Natural killer cell (primary cell): ENCODE measurements at regions not wholly inside any gene's neighbourhood (a gene's known extent, or its start where the extent isn't known, plus 50 kb on each side); places are given as distances from the start of the nearest gene placed in this dataset.

Experiments used
- ATAC-seq, 3 donors: fragments of 150-1000 bp in 2 of 3; fragments of 200-7000 bp in 1 of 3; cut with Tn5 transposase; 1 replicate in 1 of 3; 2 replicates in 2 of 3; pipeline ENCODE4 v1.10.0; 2021; ENCODE audit warnings: mild to moderate bottlenecking in 2 of 3, moderate library complexity in 2 of 3
- DNase-seq, 2 donors: peaks; one replicate each; pipeline versions ENCODE4 v3.0.0 to v3.0.0-alpha.2; 2013 to 2021; ENCODE audit warnings: mixed read lengths in 1 of 2
- H3K27ac ChIP-seq: one replicate; pipeline ENCODE4 v1.5.1; 2013; ENCODE audit warnings: mild to moderate bottlenecking, low read length
- H3K27me3 ChIP-seq: one replicate; pipeline ENCODE4 v1.6.1; 2013; ENCODE audit warnings: low read length; ENCODE audit not compliant: control insufficient read depth, insufficient read depth
- H3K36me3 ChIP-seq: one replicate; pipeline ENCODE4 v1.6.1; 2013; ENCODE audit warnings: low read length; ENCODE audit not compliant: control insufficient read depth, insufficient read depth
- H3K4me1 ChIP-seq: one replicate; pipeline ENCODE4 v1.6.1; 2013; ENCODE audit warnings: low read length; ENCODE audit not compliant: control insufficient read depth, insufficient read depth
- H3K4me3 ChIP-seq: one replicate; pipeline ENCODE4 v1.5.1; 2013; ENCODE audit warnings: low read length
- H3K9me3 ChIP-seq: one replicate; pipeline ENCODE4 v1.6.1; 2013; ENCODE audit warnings: low read length; ENCODE audit not compliant: control insufficient read depth, insufficient read depth
- H3K27ac Mint-ChIP-seq, 2 donors: one replicate each; pipeline ENCODE4 v1.8.0; 2022; ENCODE audit warnings: mild to moderate bottlenecking in 2 of 2, mixed read lengths in 2 of 2, moderate library complexity in 1 of 2
- H3K27me3 Mint-ChIP-seq, 2 donors: one replicate each; pipeline ENCODE4 v1.8.0; 2022; ENCODE audit warnings: low read depth in 2 of 2, mixed read lengths in 2 of 2
- H3K36me3 Mint-ChIP-seq: one replicate; pipeline ENCODE4 v1.8.0; 2022; ENCODE audit warnings: mixed read lengths
- H3K4me1 Mint-ChIP-seq, 2 donors: one replicate each; pipeline ENCODE4 v1.8.0; 2022; ENCODE audit warnings: mixed read lengths in 2 of 2
- H3K4me3 Mint-ChIP-seq: one replicate; pipeline ENCODE4 v1.8.0; 2022; ENCODE audit warnings: mild to moderate bottlenecking, moderate library complexity, mixed read lengths
- H3K9me3 Mint-ChIP-seq, 2 donors: one replicate each; pipeline ENCODE4 v1.8.0; 2022; ENCODE audit warnings: mixed read lengths in 2 of 2
- WGBS: methylation state at CpG from one replicate; pipeline ENCODE4 v1.1.7; 2013; ENCODE audit warnings: missing lambda C conversion rate; ENCODE audit not compliant: insufficient coverage; 5-methylcytosine and 5-hydroxymethylcytosine counted together
- intact Hi-C: fragments of 100-400 bp; cut with micrococcal nuclease; formaldehyde crosslinking; loops from one replicate; pipeline ENCODE4 v1.14.2; 2022
- TF ChIP-seq, protein P1 (sequence below): fragments of 200-600 bp; IDR thresholded peaks from one replicate; pipeline ENCODE4 v1.8.0; 2022; ENCODE audit warnings: antibody characterized with exemption

DNA sequence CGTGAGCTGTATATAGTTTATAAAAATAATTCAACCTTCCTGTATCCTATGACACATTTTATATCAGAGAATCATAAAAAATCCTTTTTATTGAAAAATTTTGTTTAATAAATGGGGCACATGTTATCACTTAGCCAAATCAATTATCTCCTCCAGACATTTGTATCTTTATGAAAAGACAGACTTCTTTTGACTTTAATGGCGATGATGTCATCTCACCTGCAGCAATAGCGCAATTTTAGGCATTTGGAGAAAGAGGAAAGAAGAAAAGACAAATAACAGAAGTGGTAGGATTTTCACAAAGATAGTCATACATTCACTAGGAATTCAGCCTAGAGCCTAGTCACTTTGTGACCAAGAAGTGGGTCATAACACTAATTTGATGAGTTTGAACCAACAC, 444.5 kb downstream of the PREX1 start:
- Mint-ChIP-seq H3K9me3 (peaks cover 0 to 3% of the 10 kb centered on the region in 2 donors), H3K4me1 (peaks cover 0 to 7% of the 10 kb centered on the region in 2 donors), H3K27me3 (peaks cover 21 to 26% of the 10 kb centered on the region in 2 donors), H3K36me3 (no peaks in the 10 kb centered on the region), H3K4me3 (no peak overlapping the region), H3K27ac (no peak overlapping the region)
- ATAC-seq (no peak), DNase-seq (no peak)
- Histone ChIP-seq H3K9me3 (no peaks in the 10 kb centered on the region), H3K27me3 (no peaks in the 10 kb centered on the region), H3K36me3 (no peaks in the 10 kb centered on the region), H3K4me1 (no peaks in the 10 kb centered on the region), H3K4me3 (no peak overlapping the region), H3K27ac (no peak overlapping the region)
- TF ChIP-seq, protein P1, sequence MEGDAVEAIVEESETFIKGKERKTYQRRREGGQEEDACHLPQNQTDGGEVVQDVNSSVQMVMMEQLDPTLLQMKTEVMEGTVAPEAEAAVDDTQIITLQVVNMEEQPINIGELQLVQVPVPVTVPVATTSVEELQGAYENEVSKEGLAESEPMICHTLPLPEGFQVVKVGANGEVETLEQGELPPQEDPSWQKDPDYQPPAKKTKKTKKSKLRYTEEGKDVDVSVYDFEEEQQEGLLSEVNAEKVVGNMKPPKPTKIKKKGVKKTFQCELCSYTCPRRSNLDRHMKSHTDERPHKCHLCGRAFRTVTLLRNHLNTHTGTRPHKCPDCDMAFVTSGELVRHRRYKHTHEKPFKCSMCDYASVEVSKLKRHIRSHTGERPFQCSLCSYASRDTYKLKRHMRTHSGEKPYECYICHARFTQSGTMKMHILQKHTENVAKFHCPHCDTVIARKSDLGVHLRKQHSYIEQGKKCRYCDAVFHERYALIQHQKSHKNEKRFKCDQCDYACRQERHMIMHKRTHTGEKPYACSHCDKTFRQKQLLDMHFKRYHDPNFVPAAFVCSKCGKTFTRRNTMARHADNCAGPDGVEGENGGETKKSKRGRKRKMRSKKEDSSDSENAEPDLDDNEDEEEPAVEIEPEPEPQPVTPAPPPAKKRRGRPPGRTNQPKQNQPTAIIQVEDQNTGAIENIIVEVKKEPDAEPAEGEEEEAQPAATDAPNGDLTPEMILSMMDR, result no peak
- 94% methylated on average over 2 of the region's 3 CpGs for WGBS
- intact Hi-C loops, result no loop called here

DNA sequence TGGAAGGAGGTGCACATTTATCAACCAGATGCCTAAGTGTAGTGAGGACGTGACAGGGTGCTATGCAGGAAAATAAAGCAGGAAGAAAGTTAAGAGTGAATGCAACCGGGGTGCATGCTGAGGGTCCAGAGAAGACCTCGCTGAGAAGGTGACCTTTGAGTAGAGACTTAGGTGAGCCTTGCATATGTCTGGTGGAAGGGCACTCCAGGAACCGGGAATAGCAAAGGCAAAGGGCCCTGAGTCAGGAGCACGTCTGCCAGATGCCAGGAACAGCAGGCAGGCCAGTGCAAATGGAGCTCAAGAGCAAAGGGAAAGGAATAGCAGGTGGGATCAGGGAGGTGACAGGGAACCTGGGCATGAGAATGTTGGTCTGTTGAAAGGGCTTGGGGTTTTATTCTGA, 445.5 kb downstream of the PREX1 start:
- ATAC-seq, result no peak
- Histone ChIP-seq H3K27ac (no peak overlapping the region), H3K36me3 (no peaks in the 10 kb centered on the region), H3K27me3 (no peaks in the 10 kb centered on the region), H3K4me3 (no peak overlapping the region), H3K4me1 (no peaks in the 10 kb centered on the region), H3K9me3 (no peaks in the 10 kb centered on the region)
- Mint-ChIP-seq H3K27me3 (peaks cover 13 to 25% of the 10 kb centered on the region in 2 donors), H3K36me3 (no peaks in the 10 kb centered on the region), H3K27ac (no peak overlapping the region), H3K9me3 (peaks cover 0 to 3% of the 10 kb centered on the region in 2 donors), H3K4me1 (peaks cover 0 to 7% of the 10 kb centered on the region in 2 donors), H3K4me3 (no peak overlapping the region)
- DNase-seq, result no peak
- TF ChIP-seq, protein P1, result no peak
- 83% methylated on average over 5 of the region's 5 CpGs for WGBS
- intact Hi-C loops, result no loop called here

DNA sequence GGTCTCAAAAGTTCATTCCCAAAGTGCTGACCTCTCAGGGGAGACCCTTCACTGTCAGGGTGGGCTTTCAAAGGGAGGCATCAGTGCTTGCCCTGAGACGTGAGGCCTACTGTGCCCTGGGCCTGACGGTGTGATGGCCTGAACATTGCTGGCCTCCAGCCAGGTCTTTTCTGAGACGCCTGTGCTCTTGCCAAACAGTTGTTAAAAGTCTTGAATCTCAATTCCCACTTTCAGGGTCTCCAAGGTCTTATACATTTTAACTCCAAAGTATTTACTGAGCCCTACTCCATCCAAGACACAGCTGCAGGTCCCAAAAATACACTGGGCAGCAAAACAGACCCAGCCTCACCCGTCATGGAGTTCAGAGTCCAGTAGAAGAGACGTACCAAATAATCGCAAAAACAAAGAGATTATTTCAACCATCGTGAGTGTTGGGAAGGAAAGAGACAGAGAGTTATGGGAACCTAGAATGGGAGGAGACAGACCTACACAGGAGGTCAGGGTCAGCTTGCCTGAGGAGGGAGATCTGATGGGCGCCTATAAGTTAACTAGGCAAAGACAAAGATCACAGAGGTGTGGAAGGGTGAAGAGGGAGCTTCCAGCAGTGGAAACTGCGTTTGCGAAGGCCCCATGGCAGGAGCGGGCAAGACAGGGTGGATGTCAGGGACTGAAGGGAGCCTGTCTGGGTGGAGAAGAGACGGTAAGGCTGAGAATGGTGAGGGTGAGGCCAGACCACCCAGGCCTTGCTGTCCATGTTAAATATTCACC, 446.3 kb downstream of the PREX1 start:
- peaks cover 0 to 3% of the 10 kb centered on the region in 2 donors for H3K9me3 Mint-ChIP-seq
- no peaks in the 10 kb centered on the region for H3K36me3 ChIP-seq
- no peak for DNase-seq
- H3K36me3 Mint-ChIP-seq, result no peaks in the 10 kb centered on the region
- H3K4me1 Mint-ChIP-seq, result peaks cover 0 to 7% of the 10 kb centered on the region in 2 donors
- H3K27me3 Mint-ChIP-seq, result peaks cover 9 to 17% of the 10 kb centered on the region in 2 donors
- H3K4me3 ChIP-seq, result no peak overlapping the region
- no peaks in the 10 kb centered on the region for H3K9me3 ChIP-seq
- H3K27ac ChIP-seq, result no peak overlapping the region
- 88% methylated on average over 12 of the region's 12 CpGs for WGBS
- H3K27me3 ChIP-seq, result no peaks in the 10 kb centered on the region
- H3K27ac Mint-ChIP-seq, result no peak overlapping the region
- TF ChIP-seq, protein P1, result no peak
- no peaks in the 10 kb centered on the region for H3K4me1 ChIP-seq
- no peak for ATAC-seq
- H3K4me3 Mint-ChIP-seq, result no peak overlapping the region
- intact Hi-C loops, result no loop called here

DNA sequence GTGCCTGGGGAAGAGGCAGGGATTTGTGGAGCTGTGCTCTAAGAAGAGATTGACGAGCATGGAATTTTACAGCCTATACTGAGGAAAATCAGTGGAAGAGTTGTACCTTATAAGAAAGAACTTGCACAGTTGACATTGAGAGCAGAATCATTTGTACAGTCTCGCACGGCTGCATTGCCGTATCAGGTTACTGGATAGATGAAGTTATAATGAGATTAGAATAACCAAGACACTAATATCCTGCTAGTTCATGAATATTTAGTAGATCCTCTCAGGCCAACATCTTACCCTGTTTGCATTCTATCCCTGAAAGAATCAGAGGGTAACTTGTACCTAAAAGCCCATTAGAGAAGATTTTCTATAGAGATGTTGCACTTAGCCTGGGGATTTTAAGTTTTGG, 447.1 kb downstream of the PREX1 start:
- no peak overlapping the region for H3K27ac ChIP-seq
- peaks cover 0 to 3% of the 10 kb centered on the region in 2 donors for H3K9me3 Mint-ChIP-seq
- ATAC-seq (no peak), DNase-seq (no peak)
- no peaks in the 10 kb centered on the region for H3K27me3 ChIP-seq
- H3K4me3 ChIP-seq, result no peak overlapping the region
- no peaks in the 10 kb centered on the region for H3K9me3 ChIP-seq
- no peaks in the 10 kb centered on the region for H3K4me1 ChIP-seq
- no peak overlapping the region for H3K27ac Mint-ChIP-seq
- no peaks in the 10 kb centered on the region for H3K36me3 Mint-ChIP-seq
- TF ChIP-seq, protein P1, result no peak
- WGBS, result 93% methylated on average over 4 of the region's 4 CpGs
- peaks cover 11 to 19% of the 10 kb centered on the region in 2 donors for H3K27me3 Mint-ChIP-seq
- H3K4me1 Mint-ChIP-seq, result peaks cover 0 to 6% of the 10 kb centered on the region in 2 donors
- intact Hi-C loops, result no loop called here
- H3K4me3 Mint-ChIP-seq, result no peak overlapping the region
- H3K36me3 ChIP-seq, result no peaks in the 10 kb centered on the region
